H1 (cell line): ENCODE measurements at regions not wholly inside any gene's neighbourhood (a gene's known extent, or its start where the extent isn't known, plus 50 kb on each side); places are given as distances from the start of the nearest gene placed in this dataset.

ENCODE experiments used
- CEBPB ChIP-seq: IDR thresholded peaks from 2 replicates; pipeline ENCODE4 v1.6.1; 2012; ENCODE audit warnings: low read depth, low read length
- POLR2A ChIP-seq, 2 experiments: IDR thresholded peaks; 1 replicate in 1 of 2; 2 replicates in 1 of 2; pipeline ENCODE4 v1.6.1; 2011; ENCODE audit warnings: low read depth in 2 of 2, low read length in 2 of 2, mild to moderate bottlenecking in 2 of 2; ENCODE audit errors: control extremely low read depth in 1 of 2
- POU5F1 ChIP-seq: IDR thresholded peaks from 2 replicates; pipeline ENCODE4 v1.6.1; 2011; ENCODE audit warnings: low read depth, mild to moderate bottlenecking, low read length, moderate library complexity
- RAD21 ChIP-seq, 2 experiments: IDR thresholded peaks in 1 of 2; conservative IDR thresholded peaks in 1 of 2; 2 replicates each; pipeline ENCODE4 v1.6.1; 2011; ENCODE audit warnings: low read depth in 2 of 2, low read length in 2 of 2, improper control_type of control experiment in 1 of 2, inconsistent platforms in 1 of 2, mild to moderate bottlenecking in 1 of 2, moderate library complexity in 1 of 2
- RBBP5 ChIP-seq: IDR thresholded peaks from 2 replicates; pipeline ENCODE4 v1.7.1; 2012; ENCODE audit warnings: low read depth, mild to moderate bottlenecking, inconsistent platforms, low read length, moderate library complexity, borderline replicate concordance
- TF ChIP-seq, protein P1 (sequence below): IDR thresholded peaks from 2 replicates; pipeline ENCODE4 v1.6.1; 2012; ENCODE audit warnings: inconsistent platforms
- TF ChIP-seq, protein P2 (sequence below), 3 experiments: IDR thresholded peaks; 1 replicate in 2 of 3; 2 replicates in 1 of 3; pipeline versions ENCODE4 v1.5.1 to v1.6.1; 2011; ENCODE audit warnings: low read length in 3 of 3, mild to moderate bottlenecking in 3 of 3, inconsistent platforms in 2 of 3, low read depth in 1 of 3, moderate library complexity in 1 of 3; ENCODE audit not compliant: insufficient read depth in 1 of 3; ENCODE audit errors: control extremely low read depth in 1 of 3

DNA sequence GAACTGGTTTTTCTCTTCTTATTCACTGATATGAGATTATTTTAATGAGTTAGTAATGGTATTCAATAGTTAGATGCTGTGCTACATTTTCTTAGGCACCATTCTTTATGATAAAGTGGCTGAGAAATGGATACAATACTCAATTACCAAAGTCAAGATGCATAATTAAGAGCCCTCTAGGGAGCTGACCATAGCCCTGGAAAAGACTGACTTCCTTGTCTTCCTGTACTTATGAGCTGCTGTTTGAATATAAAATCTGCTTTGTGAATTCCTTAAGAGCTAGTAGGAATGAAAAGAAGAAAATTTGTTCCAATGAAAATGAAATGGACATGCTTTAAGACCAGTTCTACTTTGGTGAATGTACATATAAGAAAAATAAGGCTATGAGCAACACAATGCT is 452.3 kb downstream of the KCNA4 start:
- no peak for TF ChIP-seq POLR2A (IDR thresholded peaks at IDR 0.05; ENCODE audit: control extremely low read depth in 1 of 2, low read depth in 2 of 2, low read length in 2 of 2)
- TF ChIP-seq, protein P1, sequence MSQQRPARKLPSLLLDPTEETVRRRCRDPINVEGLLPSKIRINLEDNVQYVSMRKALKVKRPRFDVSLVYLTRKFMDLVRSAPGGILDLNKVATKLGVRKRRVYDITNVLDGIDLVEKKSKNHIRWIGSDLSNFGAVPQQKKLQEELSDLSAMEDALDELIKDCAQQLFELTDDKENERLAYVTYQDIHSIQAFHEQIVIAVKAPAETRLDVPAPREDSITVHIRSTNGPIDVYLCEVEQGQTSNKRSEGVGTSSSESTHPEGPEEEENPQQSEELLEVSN: no peak
- TF ChIP-seq RAD21 (IDR thresholded peaks at IDR 0.05 in 1 of 2, conservative IDR thresholded peaks at IDR 0.05 in 1 of 2; ENCODE audit: low read depth in 2 of 2, low read length in 2 of 2): no peak
- TF ChIP-seq CEBPB: no peak
- TF ChIP-seq, protein P2, sequence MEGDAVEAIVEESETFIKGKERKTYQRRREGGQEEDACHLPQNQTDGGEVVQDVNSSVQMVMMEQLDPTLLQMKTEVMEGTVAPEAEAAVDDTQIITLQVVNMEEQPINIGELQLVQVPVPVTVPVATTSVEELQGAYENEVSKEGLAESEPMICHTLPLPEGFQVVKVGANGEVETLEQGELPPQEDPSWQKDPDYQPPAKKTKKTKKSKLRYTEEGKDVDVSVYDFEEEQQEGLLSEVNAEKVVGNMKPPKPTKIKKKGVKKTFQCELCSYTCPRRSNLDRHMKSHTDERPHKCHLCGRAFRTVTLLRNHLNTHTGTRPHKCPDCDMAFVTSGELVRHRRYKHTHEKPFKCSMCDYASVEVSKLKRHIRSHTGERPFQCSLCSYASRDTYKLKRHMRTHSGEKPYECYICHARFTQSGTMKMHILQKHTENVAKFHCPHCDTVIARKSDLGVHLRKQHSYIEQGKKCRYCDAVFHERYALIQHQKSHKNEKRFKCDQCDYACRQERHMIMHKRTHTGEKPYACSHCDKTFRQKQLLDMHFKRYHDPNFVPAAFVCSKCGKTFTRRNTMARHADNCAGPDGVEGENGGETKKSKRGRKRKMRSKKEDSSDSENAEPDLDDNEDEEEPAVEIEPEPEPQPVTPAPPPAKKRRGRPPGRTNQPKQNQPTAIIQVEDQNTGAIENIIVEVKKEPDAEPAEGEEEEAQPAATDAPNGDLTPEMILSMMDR (IDR thresholded peaks at IDR 0.05; ENCODE audit: control extremely low read depth in 1 of 3, insufficient read depth in 1 of 3, low read depth in 1 of 3, low read length in 3 of 3): no peak
- TF ChIP-seq RBBP5: no peak
- no peak for TF ChIP-seq POU5F1
